Smooth muscle cell (in vitro differentiated cells): ENCODE measurements at regions not wholly inside any gene's neighbourhood (a gene's known extent, or its start where the extent isn't known, plus 50 kb on each side); places are given as distances from the start of the nearest gene placed in this dataset.

ENCODE experiments used
- DNase-seq: peaks from one replicate; lab custom pipeline; 2025; ENCODE audit not compliant: unreplicated experiment; lab: John Stamatoyannopoulos, UW
- H2AFZ ChIP-seq: fragments of 200-600 bp; sonication (generic); 2 replicates; pipeline ENCODE4 v1.6.0; 2016; ENCODE audit warnings: antibody characterized with exemption, low read depth, mild to moderate bottlenecking
- H3F3A ChIP-seq: fragments of 200-600 bp; sonication (generic); 2 replicates; pipeline ENCODE4 v1.6.0; 2017; ENCODE audit warnings: antibody characterized with exemption, low read depth
- H3K27ac ChIP-seq: fragments of 200-600 bp; sonication (generic); 2 replicates; pipeline ENCODE4 v1.5.1; 2016; ENCODE audit warnings: low read depth, mild to moderate bottlenecking
- H3K27me3 ChIP-seq: fragments of 200-600 bp; sonication (generic); 2 replicates; pipeline ENCODE4 v1.6.1; 2016; ENCODE audit warnings: low read depth, mild to moderate bottlenecking
- H3K36me3 ChIP-seq: fragments of 200-600 bp; sonication (generic); 2 replicates; pipeline ENCODE4 v1.5.1; 2016; ENCODE audit warnings: low read depth
- H3K4me1 ChIP-seq: fragments of 200-600 bp; sonication (generic); 2 replicates; pipeline ENCODE4 v1.5.1; 2016; ENCODE audit warnings: low read depth
- H3K4me2 ChIP-seq: fragments of 200-600 bp; sonication (generic); 2 replicates; pipeline ENCODE4 v1.6.0; 2016; ENCODE audit warnings: mild to moderate bottlenecking
- H3K4me3 ChIP-seq: fragments of 200-600 bp; sonication (generic); 2 replicates; pipeline ENCODE4 v1.5.1; 2016; ENCODE audit warnings: mild to moderate bottlenecking
- H3K79me2 ChIP-seq: fragments of 200-600 bp; sonication (generic); 2 replicates; pipeline ENCODE4 v1.6.0; 2016; ENCODE audit warnings: low read depth, mild to moderate bottlenecking
- H3K9ac ChIP-seq: fragments of 200-600 bp; sonication (generic); 2 replicates; pipeline ENCODE4 v1.6.0; 2016; ENCODE audit warnings: low read depth
- H3K9me3 ChIP-seq: fragments of 200-600 bp; sonication (generic); replicated peaks from 2 replicates; pipeline ENCODE4 v1.5.1; 2016; ENCODE audit warnings: low read depth
- H4K20me1 ChIP-seq: fragments of 200-600 bp; sonication (generic); 2 replicates; pipeline ENCODE4 v1.6.0; 2016; ENCODE audit warnings: low read depth
- CTCF ChIP-seq: fragments of 200-600 bp; sonication (generic); IDR thresholded peaks from 2 replicates; pipeline ENCODE4 v1.5.1; 2017; ENCODE audit warnings: borderline replicate concordance, mild to moderate bottlenecking, antibody characterized with exemption; ENCODE audit not compliant: insufficient read depth, poor library complexity, severe bottlenecking
- WGBS: methylation state at CpG from one replicate; pipeline ENCODE4 v1.1.7; 2016; ENCODE audit warnings: low lambda C conversion rate; 5-methylcytosine and 5-hydroxymethylcytosine counted together

GRCh38 chr13:106391271-106391670 lies 144.2 kb downstream of the EFNB2 start:
- Histone ChIP-seq H3K79me2 (no peaks in the 10 kb centered on the region), H3K27ac (no peak overlapping the region), H3K9ac (no peak overlapping the region), H4K20me1 (no peaks in the 10 kb centered on the region), H3K4me1 (peaks cover 10% of the 10 kb centered on the region), H3K4me2 (peak overlapping the region; percentile 4), H3K9me3 (no peaks in the 10 kb centered on the region), H3F3A (no peaks in the 10 kb centered on the region), H3K36me3 (no peaks in the 10 kb centered on the region), H3K4me3 (no peak overlapping the region), H3K27me3 (no peaks in the 10 kb centered on the region), H2AFZ (peak overlapping the region; percentile 20)
- no peak for TF ChIP-seq CTCF
- 64% methylated on average over 5 of the region's 5 CpGs for WGBS
- DNase-seq: no peak

- Histone ChIP-seq H3K27ac (no peak overlapping the region), H3K9me3 (no peaks in the 10 kb centered on the region), H3K4me3 (no peak overlapping the region), H4K20me1 (no peaks in the 10 kb centered on the region), H3K9ac (no peak overlapping the region), H3K36me3 (no peaks in the 10 kb centered on the region), H2AFZ (no peak overlapping the region), H3K4me1 (peaks cover 10% of the 10 kb centered on the region), H3K79me2 (no peaks in the 10 kb centered on the region), H3K27me3 (no peaks in the 10 kb centered on the region), H3K4me2 (no peak overlapping the region), H3F3A (no peaks in the 10 kb centered on the region)
- no peak for DNase-seq
- 84% methylated on average over 1 of the region's 1 CpG for WGBS
- TF ChIP-seq CTCF: no peak
Observed at GRCh38 chr13:106390367-106390766, 145.1 kb downstream of the EFNB2 start.

GRCh38 chr13:106385654-106386053 lies 149.8 kb downstream of the EFNB2 start:
- no peaks in the 10 kb centered on the region for H3K27me3 ChIP-seq
- 93% methylated on average over 6 of the region's 6 CpGs for WGBS

More at GRCh38 chr13:106385654-106386053, 149.8 kb downstream of the EFNB2 start:
- no peaks in the 10 kb centered on the region for H3K79me2 ChIP-seq
- H3K4me2 ChIP-seq: no peak overlapping the region
- no peak overlapping the region for H3K4me3 ChIP-seq
- H3K36me3 ChIP-seq: no peaks in the 10 kb centered on the region
- no peaks in the 10 kb centered on the region for H4K20me1 ChIP-seq
- no peaks in the 10 kb centered on the region for H3K9me3 ChIP-seq
- DNase-seq: no peak
- peaks cover 4% of the 10 kb centered on the region for H3K4me1 ChIP-seq
- TF ChIP-seq CTCF: no peak
- H3K9ac ChIP-seq: no peak overlapping the region
- no peaks in the 10 kb centered on the region for H3F3A ChIP-seq
- no peak overlapping the region for H3K27ac ChIP-seq
- H2AFZ ChIP-seq: no peak overlapping the region
